Erythroblast (primary cell): ENCODE measurements at regions not wholly inside any gene's neighbourhood (a gene's known extent, or its start where the extent isn't known, plus 50 kb on each side); places are given as distances from the start of the nearest gene placed in this dataset.

Source experiments
- GATA1 ChIP-seq: IDR thresholded peaks from 2 replicates; pipeline ENCODE4 v1.6.1; 2011; ENCODE audit warnings: low read depth, mild to moderate bottlenecking, control low read depth, low read length, moderate library complexity
- POLR2A ChIP-seq: IDR thresholded peaks from 2 replicates; pipeline ENCODE4 v1.6.1; 2011; ENCODE audit warnings: mild to moderate bottlenecking, low read length

DNA sequence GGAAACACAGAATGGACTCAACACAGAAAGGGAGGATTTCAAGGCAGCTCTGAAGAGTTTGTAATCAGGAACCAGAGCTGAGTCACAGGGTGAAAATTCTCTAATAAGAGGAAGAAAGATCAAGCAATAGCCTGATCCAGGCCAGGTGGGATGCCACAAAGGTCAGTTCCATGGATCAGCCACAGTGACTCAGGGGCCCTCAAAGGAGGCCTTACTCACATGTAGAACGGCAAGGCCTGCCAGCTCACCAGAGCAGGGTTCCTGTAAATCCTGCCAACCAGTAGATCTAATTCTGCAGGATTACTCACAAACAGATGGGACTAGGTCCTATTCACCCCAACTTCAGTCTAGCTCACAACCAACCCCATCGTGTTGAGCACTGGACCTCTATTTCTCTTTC is 78.3 kb upstream of the PPP2R3A start:
- TF ChIP-seq POLR2A (no peak), GATA1 (no peak)
